ENCODE measurements at regions not wholly inside any gene's neighbourhood (a gene's known extent, or its start where the extent isn't known, plus 50 kb on each side); places are given as distances from the start of the nearest gene placed in this dataset.
A peak's percentile ranks its signal among the peaks of the same experiment; 100 is the strongest.

GRCh38 chr16:76926042-76926441 is 264.9 kb upstream of the MON1B start:
- Histone ChIP-seq H3K9me3 (no peaks in the 10 kb centered on the region), H3K4me3 (no peak overlapping the region), H3K36me3 (no peaks in the 10 kb centered on the region), H3K27me3 (no peaks in the 10 kb centered on the region)
- DNase-seq: no peak

- Histone ChIP-seq H3K4me3 (no peak overlapping the region), H3K9me3 (no peaks in the 10 kb centered on the region), H3K27me3 (no peaks in the 10 kb centered on the region), H3K36me3 (no peaks in the 10 kb centered on the region)
- no peak for DNase-seq
These were observed 264.4 kb upstream of the MON1B start for GRCh38 chr16:76926595-76926994.

- Histone ChIP-seq H3K36me3 (no peaks in the 10 kb centered on the region), H3K27me3 (no peaks in the 10 kb centered on the region), H3K9me3 (no peaks in the 10 kb centered on the region), H3K4me3 (no peak overlapping the region)
- no peak for DNase-seq
These were observed 259.8 kb upstream of the MON1B start for GRCh38 chr16:76931186-76931585.

DNA sequence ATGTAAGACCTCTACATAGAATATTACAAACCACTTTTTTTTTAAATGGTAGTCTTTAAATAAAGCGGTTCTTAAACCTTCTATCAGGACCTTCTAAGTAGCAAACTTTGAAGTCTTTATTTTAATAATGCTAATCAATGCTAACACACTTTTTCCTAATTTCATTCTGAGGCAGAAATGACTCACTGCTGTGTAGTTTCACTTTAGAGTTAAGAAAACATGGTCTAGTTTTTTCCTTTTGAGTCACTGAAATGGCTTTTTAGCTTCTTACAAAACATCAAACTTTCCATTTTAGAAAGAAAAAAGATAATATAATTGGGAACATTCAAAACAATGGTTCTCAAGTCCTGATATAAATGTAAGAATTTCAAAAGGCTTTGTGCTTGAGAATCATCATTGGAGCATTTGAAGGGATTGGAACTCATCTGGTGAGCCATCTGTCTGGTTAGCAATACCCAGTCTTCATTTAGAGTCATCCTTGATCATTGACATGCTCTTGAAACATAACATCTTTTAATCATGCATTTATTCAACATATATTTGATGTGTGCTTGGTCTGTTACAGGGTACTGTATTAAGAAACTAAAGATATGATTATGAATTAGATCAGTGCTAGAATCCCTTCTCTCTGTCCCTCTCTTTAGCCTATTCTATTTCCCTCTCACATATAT is 258.3 kb upstream of the MON1B start:
- H3K4me3 ChIP-seq: no peak overlapping the region
- no peaks in the 10 kb centered on the region for H3K27me3 ChIP-seq
- H3K9me3 ChIP-seq: no peaks in the 10 kb centered on the region
- H3K36me3 ChIP-seq: no peaks in the 10 kb centered on the region
- DNase-seq: no peak

DNA sequence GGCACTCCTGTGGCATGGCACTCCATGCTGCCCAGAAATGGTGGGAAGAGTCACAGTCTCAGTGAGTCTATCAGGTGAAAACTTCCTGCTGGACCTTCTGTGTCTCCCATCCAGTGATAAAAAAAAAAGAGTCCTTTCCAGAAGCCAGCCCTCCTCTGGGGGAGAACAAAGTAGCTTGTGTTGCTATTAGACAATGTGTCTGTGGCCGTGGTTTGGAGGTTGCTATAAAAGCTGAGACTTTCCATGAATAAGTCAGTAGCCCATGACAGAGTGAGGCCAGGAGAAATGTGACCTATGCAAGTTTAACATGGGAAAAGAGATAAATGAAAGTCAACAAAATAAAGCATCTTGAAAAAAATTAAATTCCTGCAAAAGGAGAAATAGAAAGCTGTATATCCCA is 250.7 kb upstream of the MON1B start:
- no peaks in the 10 kb centered on the region for H3K36me3 ChIP-seq
- no peaks in the 10 kb centered on the region for H3K9me3 ChIP-seq
- H3K4me3 ChIP-seq: no peak overlapping the region
- no peak for DNase-seq
- no peaks in the 10 kb centered on the region for H3K27me3 ChIP-seq

- no peaks in the 10 kb centered on the region for H3K27me3 ChIP-seq
- no peaks in the 10 kb centered on the region for H3K9me3 ChIP-seq
- no peaks in the 10 kb centered on the region for H3K36me3 ChIP-seq
- no peak for DNase-seq
- H3K4me3 ChIP-seq: no peak overlapping the region
These were observed 249.9 kb upstream of the MON1B start for GRCh38 chr16:76941113-76941512.

GRCh38 chr16:76942089-76942488 is 248.9 kb upstream of the MON1B start:
- H3K36me3 ChIP-seq: no peaks in the 10 kb centered on the region
- no peaks in the 10 kb centered on the region for H3K27me3 ChIP-seq
- H3K9me3 ChIP-seq: no peaks in the 10 kb centered on the region
- no peak overlapping the region for H3K4me3 ChIP-seq
- DNase-seq: no peak

DNA sequence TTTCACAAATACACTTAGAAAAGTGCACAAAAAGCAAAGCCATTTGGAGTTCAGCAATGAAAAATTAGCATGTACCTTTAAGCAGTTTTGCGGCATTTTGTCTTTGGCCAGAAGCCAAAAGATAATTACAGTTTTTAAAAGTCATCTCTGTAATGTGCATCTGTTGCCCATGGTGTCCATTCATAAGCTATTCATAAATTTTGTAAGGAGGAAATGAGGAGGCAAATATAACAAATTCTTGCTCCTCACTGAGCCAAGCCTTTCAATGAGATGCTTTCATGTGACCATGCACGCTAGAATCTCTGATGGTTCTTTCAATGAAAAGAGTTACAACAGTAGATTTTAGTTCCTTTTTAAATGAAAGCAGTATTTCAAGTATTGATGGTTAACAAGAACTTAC is 247.1 kb upstream of the MON1B start:
- Histone ChIP-seq H3K27me3 (no peaks in the 10 kb centered on the region), H3K36me3 (no peaks in the 10 kb centered on the region), H3K4me3 (no peak overlapping the region), H3K9me3 (no peaks in the 10 kb centered on the region)
- DNase-seq: no peak

- peak; percentile 9 for DNase-seq
- Histone ChIP-seq H3K36me3 (no peaks in the 10 kb centered on the region), H3K9me3 (no peaks in the 10 kb centered on the region)
These were observed 244.1 kb upstream of the MON1B start for GRCh38 chr16:76946879-76947278.

DNA sequence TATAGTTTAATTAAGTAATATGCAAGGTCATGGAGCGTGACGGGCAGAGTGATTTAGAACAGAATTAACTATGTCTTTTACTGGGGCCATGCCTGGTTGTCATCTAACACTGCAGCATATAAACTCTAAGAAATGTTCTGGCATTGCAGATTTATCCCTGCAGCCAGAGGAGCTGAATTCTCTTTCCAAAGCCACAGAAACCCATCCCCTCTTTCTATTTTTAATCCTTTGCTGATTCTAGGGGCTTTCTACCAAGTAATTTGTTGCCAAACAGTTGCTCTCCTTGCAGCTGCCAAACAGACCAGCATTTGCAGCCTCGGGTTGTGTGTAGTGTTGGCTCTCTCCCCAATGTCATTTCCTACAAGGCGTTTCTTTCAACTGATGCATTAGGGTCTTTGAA is 243.2 kb upstream of the MON1B start:
- Histone ChIP-seq H3K27me3 (no peaks in the 10 kb centered on the region), H3K9me3 (no peaks in the 10 kb centered on the region), H3K4me3 (no peak overlapping the region), H3K36me3 (no peaks in the 10 kb centered on the region)
- no peak for DNase-seq

More at GRCh38 chr16:76946879-76947278, 244.1 kb upstream of the MON1B start:
- Histone ChIP-seq H3K27me3 (no peaks in the 10 kb centered on the region), H3K4me3 (no peak overlapping the region)

GRCh38 chr16:76955629-76956028 is 235.4 kb upstream of the MON1B start:
- H3K27me3 ChIP-seq: no peaks in the 10 kb centered on the region
- H3K9me3 ChIP-seq: no peaks in the 10 kb centered on the region
- no peak for DNase-seq
- no peaks in the 10 kb centered on the region for H3K36me3 ChIP-seq
- H3K4me3 ChIP-seq: no peak overlapping the region

DNA sequence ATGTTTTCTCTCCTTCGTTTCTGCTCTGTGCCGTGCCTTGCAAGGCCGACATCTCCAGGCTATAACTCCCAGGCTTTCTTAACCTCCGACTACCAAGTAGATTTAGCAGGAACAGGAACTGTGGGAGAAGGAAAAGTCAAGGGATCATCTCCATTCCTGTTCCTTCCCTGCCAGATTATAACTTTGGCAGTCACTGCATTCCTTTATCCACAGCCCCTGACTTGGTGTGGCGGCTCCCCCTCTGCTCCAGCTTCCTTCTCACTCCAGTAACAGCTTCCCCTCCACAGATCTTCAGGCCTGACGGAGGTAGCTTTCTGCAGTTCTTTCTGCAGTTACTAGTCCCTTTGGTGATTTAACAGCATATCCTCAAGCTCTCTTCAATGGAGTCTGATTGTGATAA is 234.6 kb upstream of the MON1B start:
- Histone ChIP-seq H3K9me3 (no peaks in the 10 kb centered on the region), H3K4me3 (no peak overlapping the region), H3K36me3 (no peaks in the 10 kb centered on the region), H3K27me3 (no peaks in the 10 kb centered on the region)
- no peak for DNase-seq

- no peak for DNase-seq
- no peaks in the 10 kb centered on the region for H3K27me3 ChIP-seq
- H3K9me3 ChIP-seq: no peaks in the 10 kb centered on the region
- H3K4me3 ChIP-seq: no peak overlapping the region
- no peaks in the 10 kb centered on the region for H3K36me3 ChIP-seq
These were observed 234.1 kb upstream of the MON1B start for GRCh38 chr16:76956841-76957240.

GRCh38 chr16:76959166-76959565 is 231.8 kb upstream of the MON1B start:
- Histone ChIP-seq H3K36me3 (no peaks in the 10 kb centered on the region), H3K27me3 (no peaks in the 10 kb centered on the region), H3K9me3 (no peaks in the 10 kb centered on the region), H3K4me3 (no peak overlapping the region)
- DNase-seq: no peak

GRCh38 chr16:76963614-76964315 is 227.2 kb upstream of the MON1B start:
- no peaks in the 10 kb centered on the region for H3K27me3 ChIP-seq
- no peak overlapping the region for H3K4me3 ChIP-seq
- H3K9me3 ChIP-seq: no peaks in the 10 kb centered on the region
- H3K36me3 ChIP-seq: no peaks in the 10 kb centered on the region
- DNase-seq: no peak

GRCh38 chr16:76964464-76965154 is 226.4 kb upstream of the MON1B start:
- Histone ChIP-seq H3K27me3 (no peaks in the 10 kb centered on the region), H3K9me3 (no peaks in the 10 kb centered on the region), H3K4me3 (no peak overlapping the region), H3K36me3 (no peaks in the 10 kb centered on the region)
- no peak for DNase-seq

DNA sequence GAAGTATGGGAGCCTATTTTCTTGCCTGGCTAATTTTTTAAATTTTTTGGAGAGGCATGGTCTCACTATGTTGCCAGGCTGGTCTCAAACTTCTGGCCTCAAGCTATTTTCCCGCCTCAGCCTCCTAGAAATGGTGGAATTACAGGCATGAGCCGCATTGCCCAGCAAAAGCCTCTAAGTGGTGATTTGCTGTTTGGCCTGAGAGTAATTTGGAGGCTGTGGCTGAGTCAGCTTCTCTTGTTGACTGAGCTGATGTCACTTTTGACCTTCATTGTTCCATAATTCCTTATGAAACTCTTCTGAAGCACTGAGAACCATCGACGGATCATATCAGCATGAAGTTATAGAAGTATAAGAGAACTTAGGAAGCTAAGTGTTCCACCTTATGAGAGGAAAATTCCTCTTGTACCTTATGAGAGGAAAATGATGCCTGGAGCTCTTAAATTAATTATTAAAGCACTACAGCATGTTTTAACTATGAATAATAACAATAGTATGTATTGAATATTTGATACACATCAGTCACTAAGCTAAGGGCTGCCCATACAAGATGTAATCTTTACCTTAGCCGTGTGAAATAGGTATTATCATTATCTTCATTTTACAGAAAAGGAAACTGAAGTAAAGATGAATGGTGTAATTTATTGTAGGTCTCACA is 220.8 kb upstream of the MON1B start:
- Histone ChIP-seq H3K9me3 (no peaks in the 10 kb centered on the region), H3K4me3 (no peak overlapping the region), H3K27me3 (no peaks in the 10 kb centered on the region), H3K36me3 (no peaks in the 10 kb centered on the region)
- DNase-seq: no peak
